MM.1S (cell line): ENCODE measurements at regions not wholly inside any gene's neighbourhood (a gene's known extent, or its start where the extent isn't known, plus 50 kb on each side); places are given as distances from the start of the nearest gene placed in this dataset.
"Not testable (repeated sequence)": the region's sequence is repeated elsewhere in the genome, so short reads cannot be mapped to it uniquely, and the experiment has no call there.

Experiments
- DNase-seq: peaks from one replicate; pipeline ENCODE4 v3.0.0-alpha.2; 2015
- H2AFZ ChIP-seq: fragments of 300-600 bp; sonication (generic); 2 replicates; pipeline ENCODE4 v1.6.0; 2016; ENCODE audit warnings: antibody characterized with exemption, low read length
- H3F3A ChIP-seq: fragments of 300-600 bp; sonication (generic); 2 replicates; pipeline ENCODE4 v1.6.1; 2016; ENCODE audit warnings: mild to moderate bottlenecking, antibody characterized with exemption, low read length, moderate library complexity, mixed read lengths; ENCODE audit not compliant: insufficient read depth
- H3K27ac ChIP-seq: fragments of 300-600 bp; sonication (generic); 2 replicates; pipeline ENCODE4 v1.5.1; 2016; ENCODE audit warnings: mild to moderate bottlenecking, low read length
- H3K27me3 ChIP-seq: fragments of 300-600 bp; sonication (generic); replicated peaks from 2 replicates; pipeline ENCODE4 v1.6.0; 2016; ENCODE audit warnings: low read length; ENCODE audit not compliant: insufficient read depth
- H3K36me3 ChIP-seq: fragments of 300-600 bp; sonication (generic); replicated peaks from 2 replicates; pipeline ENCODE4 v1.6.1; 2016; ENCODE audit warnings: mild to moderate bottlenecking, low read length, mixed read lengths; ENCODE audit not compliant: insufficient read depth
- H3K4me1 ChIP-seq: fragments of 300-600 bp; sonication (generic); 2 replicates; pipeline ENCODE4 v1.6.1; 2016; ENCODE audit warnings: low read length, mixed read lengths
- H3K4me2 ChIP-seq: fragments of 300-600 bp; sonication (generic); 2 replicates; pipeline ENCODE4 v1.6.0; 2016; ENCODE audit warnings: low read depth, low read length
- H3K4me3 ChIP-seq: fragments of 300-600 bp; sonication (generic); 2 replicates; pipeline ENCODE4 v1.5.1; 2016; ENCODE audit warnings: low read length, mixed read lengths
- H3K79me2 ChIP-seq: fragments of 300-600 bp; sonication (generic); 2 replicates; pipeline ENCODE4 v1.6.1; 2016; ENCODE audit warnings: mixed run types, low read length, mixed read lengths
- H3K9ac ChIP-seq: fragments of 300-600 bp; sonication (generic); 2 replicates; pipeline ENCODE4 v1.6.1; 2016; ENCODE audit warnings: low read length, mixed read lengths
- H3K9me2 ChIP-seq: fragments of 300-600 bp; sonication (generic); replicated peaks from 2 replicates; pipeline ENCODE4 v1.6.1; 2016; ENCODE audit warnings: mild to moderate bottlenecking, low read length, mixed read lengths; ENCODE audit not compliant: insufficient read depth
- H3K9me3 ChIP-seq: fragments of 300-600 bp; sonication (generic); replicated peaks from 2 replicates; pipeline ENCODE4 v1.6.1; 2016; ENCODE audit warnings: mild to moderate bottlenecking, low read length, mixed read lengths; ENCODE audit not compliant: insufficient read depth
- H4K20me1 ChIP-seq: fragments of 300-600 bp; sonication (generic); 2 replicates; pipeline ENCODE4 v1.6.1; 2016; ENCODE audit warnings: mild to moderate bottlenecking, low read length, moderate library complexity, mixed read lengths; ENCODE audit not compliant: insufficient read depth
- CTCF ChIP-seq: fragments of 300-600 bp; sonication (generic); IDR thresholded peaks from 2 replicates; pipeline ENCODE4 v1.5.1; 2016; ENCODE audit warnings: antibody characterized with exemption, low read length, mixed read lengths
- EZH2 ChIP-seq: fragments of 300-600 bp; sonication (generic); optimal IDR thresholded peaks from 2 replicates; pipeline ENCODE3; 2017; ENCODE audit warnings: low read depth, mild to moderate bottlenecking, antibody characterized with exemption, low read length, mixed read lengths
- EZH2phosphoT487 ChIP-seq: fragments of 300-600 bp; sonication (generic); IDR thresholded peaks from 2 replicates; pipeline ENCODE4 v1.6.1; 2018; ENCODE audit warnings: antibody characterized with exemption, low read length

- Histone ChIP-seq H4K20me1 (no peaks in the 10 kb centered on the region), H3K4me1 (no peaks in the 10 kb centered on the region), H3K9ac (no peak overlapping the region), H2AFZ (no peak overlapping the region), H3K27me3 (no peaks in the 10 kb centered on the region), H3K27ac (no peak overlapping the region), H3K79me2 (no peaks in the 10 kb centered on the region), H3K4me3 (no peak overlapping the region), H3K9me3 (no peaks in the 10 kb centered on the region), H3F3A (no peaks in the 10 kb centered on the region), H3K9me2 (no peaks in the 10 kb centered on the region), H3K4me2 (no peak overlapping the region), H3K36me3 (no peaks in the 10 kb centered on the region)
- no peak for DNase-seq
- TF ChIP-seq EZH2phosphoT487: no peak
- TF ChIP-seq EZH2: no peak
- TF ChIP-seq CTCF: no peak
Measured at GRCh38 chr3:187812496-187812895, 67.2 kb upstream of the BCL6 start.

DNA sequence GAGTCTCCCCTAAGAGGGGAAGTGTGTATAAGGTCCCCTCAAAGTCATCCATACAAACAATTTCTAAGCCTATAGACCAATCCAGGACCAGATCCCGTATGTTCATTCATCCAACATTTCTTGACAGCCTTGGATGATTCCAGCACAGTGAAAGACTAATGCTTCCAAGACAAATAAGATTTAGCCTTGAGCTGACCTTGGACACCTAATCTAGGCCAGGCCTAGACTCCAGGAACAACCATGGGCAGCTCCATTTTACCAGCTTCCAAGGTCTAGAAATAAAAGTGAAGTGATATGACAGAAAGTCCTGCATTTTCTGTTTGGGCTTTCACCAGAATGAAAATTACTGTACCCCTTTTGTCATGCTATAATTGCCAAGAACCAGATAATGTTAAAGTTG, 67.9 kb upstream of the BCL6 start:
- TF ChIP-seq EZH2phosphoT487: no peak
- TF ChIP-seq CTCF: no peak
- no peak for TF ChIP-seq EZH2
- no peak overlapping the region for H3K27ac ChIP-seq
- no peaks in the 10 kb centered on the region for H3K27me3 ChIP-seq
- H3K4me2 ChIP-seq: no peak overlapping the region
- H3K4me3 ChIP-seq: no peak overlapping the region
- H3K9ac ChIP-seq: no peak overlapping the region
- no peak overlapping the region for H2AFZ ChIP-seq
- no peaks in the 10 kb centered on the region for H3F3A ChIP-seq
- H3K4me1 ChIP-seq: no peaks in the 10 kb centered on the region
- no peak for DNase-seq
- H3K79me2 ChIP-seq: no peaks in the 10 kb centered on the region
- no peaks in the 10 kb centered on the region for H4K20me1 ChIP-seq
- H3K9me3 ChIP-seq: no peaks in the 10 kb centered on the region
- no peaks in the 10 kb centered on the region for H3K9me2 ChIP-seq
- no peaks in the 10 kb centered on the region for H3K36me3 ChIP-seq

DNA sequence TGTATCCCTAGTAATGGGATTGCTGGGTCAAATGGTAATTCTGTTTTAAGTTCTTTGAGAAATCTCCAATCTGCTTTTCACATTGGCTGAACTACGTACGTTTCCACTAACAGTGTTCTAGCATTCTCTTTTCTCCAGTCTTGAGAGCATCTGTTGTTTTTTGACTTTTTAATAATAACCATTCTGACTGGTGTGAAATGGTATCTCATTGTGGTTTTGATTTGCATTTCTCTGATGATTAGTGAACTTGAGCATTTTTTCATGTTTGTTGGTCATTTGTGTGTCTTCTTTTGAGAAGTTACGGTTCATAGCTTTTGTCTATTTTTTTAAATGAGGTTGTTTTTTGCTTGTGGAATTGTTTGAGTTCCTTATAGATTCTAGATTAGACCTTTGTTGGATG, 72.5 kb upstream of the BCL6 start:
- not testable (repeated sequence) for H3K4me3 ChIP-seq, H3K9me2 ChIP-seq, H3K9me3 ChIP-seq, H4K20me1 ChIP-seq, H3K9ac ChIP-seq, H3K4me2 ChIP-seq, H3K27ac ChIP-seq, DNase-seq, H3K4me1 ChIP-seq, H3K27me3 ChIP-seq, H3K36me3 ChIP-seq, H2AFZ ChIP-seq, H3F3A ChIP-seq, H3K79me2 ChIP-seq

GRCh38 chr3:187821616-187822317, 76.5 kb upstream of the BCL6 start:
- H3K4me1 ChIP-seq: no peaks in the 10 kb centered on the region
- H3K27ac ChIP-seq: no peak overlapping the region
- H3K9me3 ChIP-seq: no peaks in the 10 kb centered on the region
- H3K4me2 ChIP-seq: no peak overlapping the region
- H2AFZ ChIP-seq: no peak overlapping the region
- H3K9me2 ChIP-seq: no peaks in the 10 kb centered on the region
- H3K79me2 ChIP-seq: no peaks in the 10 kb centered on the region
- H3F3A ChIP-seq: no peaks in the 10 kb centered on the region
- no peak overlapping the region for H3K9ac ChIP-seq
- no peaks in the 10 kb centered on the region for H3K27me3 ChIP-seq
- H3K36me3 ChIP-seq: no peaks in the 10 kb centered on the region
- TF ChIP-seq EZH2 (no peak), CTCF (no peak), EZH2phosphoT487 (no peak)
- H4K20me1 ChIP-seq: no peaks in the 10 kb centered on the region
- no peak overlapping the region for H3K4me3 ChIP-seq
- no peak for DNase-seq
